H1 (cell line): ENCODE measurements at regions not wholly inside any gene's neighbourhood (a gene's known extent, or its start where the extent isn't known, plus 50 kb on each side); places are given as distances from the start of the nearest gene placed in this dataset.

Experiments used
- HDAC2 ChIP-seq, 2 experiments: fragments of 300-600 bp in 1 of 2; sonication (generic) in 1 of 2; IDR thresholded peaks; 2 replicates each; pipeline ENCODE4 v1.6.1; 2011 to 2012; ENCODE audit warnings: low read depth in 2 of 2, low read length in 2 of 2, mild to moderate bottlenecking in 2 of 2, moderate library complexity in 2 of 2, borderline replicate concordance in 1 of 2, inconsistent platforms in 1 of 2

DNA sequence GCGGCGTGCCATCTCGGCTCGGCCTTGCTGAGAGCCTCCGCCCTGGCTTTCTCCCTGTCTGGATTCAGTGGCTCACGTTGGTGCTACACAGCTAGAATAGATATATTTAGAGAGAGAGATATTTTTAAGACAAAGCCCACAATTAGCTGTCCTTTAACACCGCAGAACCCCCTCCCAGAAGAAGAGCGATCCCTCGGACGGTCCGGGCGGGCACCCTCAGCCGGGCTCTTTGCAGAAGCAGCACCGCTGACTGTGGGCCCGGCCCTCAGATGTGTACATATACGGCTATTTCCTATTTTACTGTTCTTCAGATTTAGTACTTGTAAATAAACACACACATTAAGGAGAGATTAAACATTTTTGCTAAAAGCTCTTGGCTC is 54.1 kb downstream of the PLXNA1 start (continued):
- TF ChIP-seq HDAC2 (IDR thresholded peaks at IDR 0.05; ENCODE audit: borderline replicate concordance in 1 of 2, low read depth in 2 of 2, low read length in 2 of 2): no peak
